Progenitor cell of endocrine pancreas (in vitro differentiated cells): ENCODE measurements at regions not wholly inside any gene's neighbourhood (a gene's known extent, or its start where the extent isn't known, plus 50 kb on each side); places are given as distances from the start of the nearest gene placed in this dataset.
"Not testable (repeated sequence)": the region's sequence is repeated elsewhere in the genome, so short reads cannot be mapped to it uniquely, and the experiment has no call there.

Experiments used
- DNase-seq: peaks from one replicate; pipeline ENCODE4 v3.0.0; 2021; ENCODE audit warnings: low spot score; ENCODE audit not compliant: unreplicated experiment
- H3K27ac Mint-ChIP-seq: 2 replicates; pipeline ENCODE4 v1.8.0; 2021; ENCODE audit warnings: mild to moderate bottlenecking, moderate library complexity, mixed read lengths
- H3K27me3 Mint-ChIP-seq: 2 replicates; pipeline ENCODE4 v1.8.0; 2021; ENCODE audit warnings: mixed read lengths
- H3K36me3 Mint-ChIP-seq: 2 replicates; pipeline ENCODE4 v1.8.0; 2022; ENCODE audit warnings: mixed read lengths; ENCODE audit not compliant: insufficient read depth
- H3K4me1 Mint-ChIP-seq: 2 replicates; pipeline ENCODE4 v1.8.0; 2021; ENCODE audit warnings: low read depth, mixed read lengths
- H3K4me3 Mint-ChIP-seq: 2 replicates; pipeline ENCODE4 v1.8.0; 2021; ENCODE audit warnings: low read depth, mild to moderate bottlenecking, moderate library complexity, mixed read lengths
- H3K9me3 Mint-ChIP-seq: 2 replicates; pipeline ENCODE4 v1.8.0; 2021; ENCODE audit warnings: low read depth, mixed read lengths
- CTCF ChIP-seq: fragments of 200-600 bp; sonication (generic); IDR thresholded peaks from one replicate; pipeline ENCODE4 v1.5.0; 2021; ENCODE audit warnings: antibody characterized with exemption, mild to moderate bottlenecking; ENCODE audit not compliant: unreplicated experiment

GRCh38 chr2:198611201-198611600, 806.8 kb downstream of the PLCL1 start:
- no peaks in the 10 kb centered on the region for H3K9me3 Mint-ChIP-seq
- H3K36me3 Mint-ChIP-seq: no peaks in the 10 kb centered on the region
- H3K27me3 Mint-ChIP-seq: peaks cover 11% of the 10 kb centered on the region
- no peak for DNase-seq
- H3K4me1 Mint-ChIP-seq: peaks cover 4% of the 10 kb centered on the region
- H3K4me3 Mint-ChIP-seq: no peak overlapping the region
- no peak for TF ChIP-seq CTCF
- H3K27ac Mint-ChIP-seq: no peak overlapping the region

DNA sequence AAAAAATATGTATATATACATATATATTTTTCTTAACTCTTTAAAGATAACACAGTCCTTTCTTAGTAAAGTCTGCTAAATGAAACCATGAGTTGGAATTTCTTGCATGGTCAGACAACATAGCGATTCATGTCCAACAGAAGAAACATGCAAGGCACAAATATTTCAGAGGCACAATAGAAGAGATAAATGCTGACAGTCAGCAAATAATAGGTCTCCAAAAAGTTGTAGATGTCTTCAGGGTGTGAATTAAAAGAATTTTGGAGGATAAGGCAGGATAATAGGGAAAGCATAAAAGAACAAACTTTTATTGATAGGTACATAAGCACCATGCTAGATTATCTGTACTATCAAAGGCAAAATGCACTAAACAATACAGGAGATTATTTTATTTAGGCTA, 800.2 kb downstream of the PLCL1 start:
- DNase-seq: no peak
- Mint-ChIP-seq H3K36me3 (no peaks in the 10 kb centered on the region), H3K9me3 (no peaks in the 10 kb centered on the region), H3K27ac (no peak overlapping the region), H3K4me3 (no peak overlapping the region), H3K4me1 (no peaks in the 10 kb centered on the region), H3K27me3 (no peaks in the 10 kb centered on the region)
- TF ChIP-seq CTCF: no peak

DNA sequence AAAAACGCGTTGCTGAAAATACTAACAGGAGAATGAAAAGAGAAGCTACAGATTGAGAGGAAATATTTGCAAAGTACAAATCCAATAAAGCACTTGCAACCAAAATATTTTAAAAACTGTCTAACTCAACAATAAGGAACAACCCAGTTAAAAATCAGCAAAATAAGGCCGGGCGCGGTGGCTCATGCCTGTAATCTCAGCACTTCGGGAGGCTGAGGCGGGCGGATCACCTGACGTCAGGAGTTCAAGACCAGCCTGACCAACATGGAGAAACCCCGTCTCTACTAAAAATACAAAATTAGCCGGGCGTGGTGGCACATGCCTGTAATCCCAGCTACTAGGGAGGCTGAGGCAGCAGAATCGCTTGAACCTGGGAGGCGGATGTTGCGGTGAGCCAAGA, 798.6 kb downstream of the PLCL1 start:
- H3K36me3 Mint-ChIP-seq, H3K4me1 Mint-ChIP-seq, H3K4me3 Mint-ChIP-seq, H3K27me3 Mint-ChIP-seq, H3K27ac Mint-ChIP-seq, H3K9me3 Mint-ChIP-seq, DNase-seq: not testable (repeated sequence)

- Mint-ChIP-seq H3K4me3 (no peak overlapping the region), H3K27me3 (no peaks in the 10 kb centered on the region), H3K4me1 (peaks cover 11% of the 10 kb centered on the region), H3K9me3 (no peaks in the 10 kb centered on the region), H3K27ac (no peak overlapping the region), H3K36me3 (no peaks in the 10 kb centered on the region)
- TF ChIP-seq CTCF: no peak
- DNase-seq: no peak
Measured at GRCh38 chr2:198597648-198598047, 793.3 kb downstream of the PLCL1 start.

DNA sequence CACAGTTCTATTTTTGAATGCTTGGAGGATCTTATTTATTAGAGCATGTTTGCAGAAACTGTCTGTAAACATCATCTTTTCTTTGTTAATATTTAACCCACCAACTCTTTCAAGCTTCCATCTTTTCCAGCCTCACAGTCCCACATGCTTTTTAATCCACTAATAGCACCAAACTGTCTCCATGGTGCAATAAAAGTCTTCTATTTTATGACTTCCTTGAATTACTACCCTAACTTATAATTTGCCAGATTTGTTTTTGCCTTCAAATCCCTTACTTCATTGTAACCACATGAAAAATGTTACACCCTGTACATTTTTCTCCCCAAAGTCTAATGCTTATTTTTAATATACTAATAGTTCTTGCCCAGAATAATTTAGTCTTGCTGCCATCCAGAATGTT, 792.6 kb downstream of the PLCL1 start:
- no peak for DNase-seq
- H3K4me1 Mint-ChIP-seq: peaks cover 11% of the 10 kb centered on the region
- H3K9me3 Mint-ChIP-seq: no peaks in the 10 kb centered on the region
- no peak overlapping the region for H3K4me3 Mint-ChIP-seq
- H3K27ac Mint-ChIP-seq: no peak overlapping the region
- no peaks in the 10 kb centered on the region for H3K36me3 Mint-ChIP-seq
- no peaks in the 10 kb centered on the region for H3K27me3 Mint-ChIP-seq
- no peak for TF ChIP-seq CTCF

GRCh38 chr2:198595721-198596120, 791.3 kb downstream of the PLCL1 start:
- peaks cover 11% of the 10 kb centered on the region for H3K4me1 Mint-ChIP-seq
- no peaks in the 10 kb centered on the region for H3K27me3 Mint-ChIP-seq
- no peaks in the 10 kb centered on the region for H3K9me3 Mint-ChIP-seq
- H3K4me3 Mint-ChIP-seq: no peak overlapping the region
- no peak overlapping the region for H3K27ac Mint-ChIP-seq
- no peak for TF ChIP-seq CTCF
- DNase-seq: no peak
- no peaks in the 10 kb centered on the region for H3K36me3 Mint-ChIP-seq
